ENCODE measurements at regions not wholly inside any gene's neighbourhood (a gene's known extent, or its start where the extent isn't known, plus 50 kb on each side); places are given as distances from the start of the nearest gene placed in this dataset.

GRCh38 chr17:6893382-6894205, 62.1 kb upstream of the TEKT1 start:
- peaks cover 49 to 66% (median 58%) of the 10 kb centered on the region in 3 donors for H3K27me3 Mint-ChIP-seq

GRCh38 chr17:6894206-6894528, 62.6 kb upstream of the TEKT1 start:
- Mint-ChIP-seq H3K27ac (peak overlapping the region in 1 of 6 donors; percentile 53), H3K27me3 (peaks cover 53 to 61% (median 54%) of the 10 kb centered on the region in 3 donors), H3K36me3 (peaks cover 0 to 12% of the 10 kb centered on the region in 2 donors), H3K4me3 (peak overlapping the region in 1 of 8 donors; percentile 13), H3K4me1 (peaks cover 0 to 2% (median 0%) of the 10 kb centered on the region in 3 donors), H3K9me3 (peaks cover 0 to 8% (median 4%) of the 10 kb centered on the region in 7 donors)
- DNase-seq (no peak), ATAC-seq (ENCODE audit: low read depth in 2 of 2) (no peak)

More at GRCh38 chr17:6893382-6894205, 62.1 kb upstream of the TEKT1 start:
- Mint-ChIP-seq H3K27ac (no peak overlapping the region), H3K9me3 (peaks cover 0 to 13% (median 6%) of the 10 kb centered on the region in 7 donors), H3K4me3 (peak overlapping the region in 1 of 8 donors; percentile 52), H3K36me3 (peaks cover 0 to 17% of the 10 kb centered on the region in 2 donors), H3K4me1 (peaks cover 0 to 2% (median 0%) of the 10 kb centered on the region in 3 donors)
- ATAC-seq (ENCODE audit: low read depth in 2 of 2), result no peak
- no peak for DNase-seq

- no peak for DNase-seq
- H3K36me3 Mint-ChIP-seq, result no peaks in the 10 kb centered on the region
- peaks cover 8 to 26% (median 22%) of the 10 kb centered on the region in 3 donors for H3K27me3 Mint-ChIP-seq
- peak overlapping the region in 1 of 6 donors; percentile 41 for H3K27ac Mint-ChIP-seq
- H3K4me3 Mint-ChIP-seq, result no peak overlapping the region
- no peaks in the 10 kb centered on the region for H3K4me1 Mint-ChIP-seq
- ATAC-seq (ENCODE audit: low read depth in 2 of 2), result no peak
- no peaks in the 10 kb centered on the region for H3K9me3 Mint-ChIP-seq
Measured at GRCh38 chr17:6901086-6901485, 69.6 kb upstream of the TEKT1 start.

- no peaks in the 10 kb centered on the region for H3K36me3 Mint-ChIP-seq
- H3K9me3 Mint-ChIP-seq, result no peaks in the 10 kb centered on the region
- DNase-seq, result no peak
- no peak overlapping the region for H3K27ac Mint-ChIP-seq
- H3K4me3 Mint-ChIP-seq, result no peak overlapping the region
- no peaks in the 10 kb centered on the region for H3K4me1 Mint-ChIP-seq
- no peak for ATAC-seq (ENCODE audit: low read depth in 2 of 2)
- H3K27me3 Mint-ChIP-seq, result peaks cover 0 to 9% (median 0%) of the 10 kb centered on the region in 3 donors
Measured at GRCh38 chr17:6903326-6903900, 71.9 kb upstream of the TEKT1 start.

- Mint-ChIP-seq H3K36me3 (no peaks in the 10 kb centered on the region), H3K27me3 (peaks cover 5 to 14% (median 10%) of the 10 kb centered on the region in 3 donors), H3K4me1 (peaks cover 5 to 11% (median 7%) of the 10 kb centered on the region in 3 donors), H3K4me3 (no peak overlapping the region), H3K27ac (no peak overlapping the region), H3K9me3 (no peaks in the 10 kb centered on the region)
- ATAC-seq (ENCODE audit: low read depth in 2 of 2) (no peak), DNase-seq (no peak)
Measured at GRCh38 chr17:6908807-6909206, 77.3 kb upstream of the TEKT1 start.

- Mint-ChIP-seq H3K9me3 (no peaks in the 10 kb centered on the region), H3K4me1 (peaks cover 14 to 23% (median 14%) of the 10 kb centered on the region in 3 donors), H3K4me3 (no peak overlapping the region), H3K36me3 (no peaks in the 10 kb centered on the region), H3K27me3 (peaks cover 8 to 32% (median 22%) of the 10 kb centered on the region in 3 donors), H3K27ac (no peak overlapping the region)
- ATAC-seq (ENCODE audit: low read depth in 2 of 2) (peak in 1 of 2 donors; percentile 41), DNase-seq (peak; percentile 31)
Measured at GRCh38 chr17:6910987-6911603, 79.6 kb upstream of the TEKT1 start.

- Mint-ChIP-seq H3K4me3 (peak overlapping the region in 2 of 8 donors; percentile 6 to 19), H3K9me3 (peaks cover 0 to 5% (median 0%) of the 10 kb centered on the region in 7 donors), H3K27ac (peak overlapping the region in 1 of 6 donors; percentile 34)
Measured at GRCh38 chr17:6912110-6913051, 80.9 kb upstream of the TEKT1 start.

GRCh38 chr17:6913608-6914443, 82.0 kb upstream of the ALOX12 start:
- peak overlapping the region in 3 of 6 donors; percentile 49 to 90 (median 61) for H3K27ac Mint-ChIP-seq
- peaks cover 0 to 7% (median 0%) of the 10 kb centered on the region in 7 donors for H3K9me3 Mint-ChIP-seq
- DNase-seq, result peak; percentile 70
- peaks cover 8 to 29% (median 22%) of the 10 kb centered on the region in 3 donors for H3K27me3 Mint-ChIP-seq
- peaks cover 14 to 23% (median 14%) of the 10 kb centered on the region in 3 donors for H3K4me1 Mint-ChIP-seq
- H3K4me3 Mint-ChIP-seq, result peak overlapping the region; percentile 65 to 98 (median 87)
- peak; percentile 82 to 83 for ATAC-seq (ENCODE audit: low read depth in 2 of 2)
- no peaks in the 10 kb centered on the region for H3K36me3 Mint-ChIP-seq

More at GRCh38 chr17:6912110-6913051, 80.9 kb upstream of the TEKT1 start:
- Mint-ChIP-seq H3K27me3 (peaks cover 8 to 32% (median 22%) of the 10 kb centered on the region in 3 donors), H3K4me1 (peaks cover 14 to 23% (median 14%) of the 10 kb centered on the region in 3 donors), H3K36me3 (no peaks in the 10 kb centered on the region)
- peak; percentile 24 for DNase-seq
- peak; percentile 40 to 51 for ATAC-seq (ENCODE audit: low read depth in 2 of 2)

GRCh38 chr17:6914711-6915110, 81.1 kb upstream of the ALOX12 start:
- H3K9me3 Mint-ChIP-seq, result peaks cover 0 to 7% (median 0%) of the 10 kb centered on the region in 7 donors
- no peak overlapping the region for H3K27ac Mint-ChIP-seq
- ATAC-seq (ENCODE audit: low read depth in 2 of 2) (no peak), DNase-seq (no peak)
- H3K4me1 Mint-ChIP-seq, result peaks cover 14 to 23% (median 14%) of the 10 kb centered on the region in 3 donors
- peak overlapping the region in 2 of 8 donors; percentile 12 to 79 for H3K4me3 Mint-ChIP-seq
- H3K36me3 Mint-ChIP-seq, result no peaks in the 10 kb centered on the region
- H3K27me3 Mint-ChIP-seq, result peaks cover 8 to 27% (median 22%) of the 10 kb centered on the region in 3 donors

GRCh38 chr17:6915620-6916019, 80.2 kb upstream of the ALOX12 start:
- Mint-ChIP-seq H3K36me3 (no peaks in the 10 kb centered on the region), H3K9me3 (peaks cover 0 to 7% (median 0%) of the 10 kb centered on the region in 7 donors), H3K27ac (no peak overlapping the region), H3K4me1 (peaks cover 14 to 23% (median 14%) of the 10 kb centered on the region in 3 donors), H3K4me3 (no peak overlapping the region), H3K27me3 (peaks cover 8 to 27% (median 23%) of the 10 kb centered on the region in 3 donors)
- no peak for DNase-seq
- ATAC-seq (ENCODE audit: low read depth in 2 of 2), result no peak

GRCh38 chr17:6919158-6919557, 76.7 kb upstream of the ALOX12 start:
- peaks cover 0 to 7% (median 0%) of the 10 kb centered on the region in 7 donors for H3K9me3 Mint-ChIP-seq
- peaks cover 0 to 5% of the 10 kb centered on the region in 2 donors for H3K36me3 Mint-ChIP-seq
- peaks cover 3 to 22% (median 17%) of the 10 kb centered on the region in 3 donors for H3K4me1 Mint-ChIP-seq
- no peak overlapping the region for H3K4me3 Mint-ChIP-seq
- DNase-seq (no peak), ATAC-seq (ENCODE audit: low read depth in 2 of 2) (no peak)
- no peak overlapping the region for H3K27ac Mint-ChIP-seq
- H3K27me3 Mint-ChIP-seq, result peaks cover 0 to 19% (median 14%) of the 10 kb centered on the region in 3 donors

GRCh38 chr17:6923385-6923784, 72.5 kb upstream of the ALOX12 start:
- Mint-ChIP-seq H3K4me3 (no peak overlapping the region), H3K27me3 (peaks cover 0 to 11% (median 3%) of the 10 kb centered on the region in 3 donors), H3K27ac (no peak overlapping the region), H3K4me1 (peaks cover 0 to 14% (median 12%) of the 10 kb centered on the region in 3 donors), H3K36me3 (peaks cover 0 to 9% of the 10 kb centered on the region in 2 donors), H3K9me3 (no peaks in the 10 kb centered on the region)
- ATAC-seq (ENCODE audit: low read depth in 2 of 2) (no peak), DNase-seq (no peak)
